ENCODE measurements at regions not wholly inside any gene's neighbourhood (a gene's known extent, or its start where the extent isn't known, plus 50 kb on each side); places are given as distances from the start of the nearest gene placed in this dataset.
"Not testable (repeated sequence)": the region's sequence is repeated elsewhere in the genome, so short reads cannot be mapped to it uniquely, and the experiment has no call there.

DNA sequence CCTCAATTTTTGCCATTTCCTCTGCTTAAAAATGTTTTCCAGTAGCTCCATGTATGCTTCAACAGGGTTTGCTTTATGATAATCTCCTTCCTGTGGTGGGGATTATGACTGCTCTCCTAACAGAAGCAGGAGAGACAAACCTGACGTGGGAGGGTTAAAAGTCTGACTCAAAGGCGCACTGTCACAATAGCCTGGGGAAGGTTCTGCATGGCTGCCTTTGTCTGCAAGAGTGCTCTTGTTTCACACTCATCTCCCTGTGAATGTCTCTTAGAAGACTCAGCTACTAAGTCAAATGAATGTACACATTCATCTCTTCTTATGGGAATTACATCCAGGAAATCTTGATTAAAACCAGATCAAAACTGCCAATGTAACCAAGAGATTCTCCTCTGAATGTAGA lies 90.9 kb upstream of the MTAP start:
- Mint-ChIP-seq H3K9me3 (peaks cover 10% of the 10 kb centered on the region), H3K27ac (peak overlapping the region; percentile 68), H3K4me1 (peaks cover 50% of the 10 kb centered on the region), H3K36me3 (no peaks in the 10 kb centered on the region), H3K27me3 (ENCODE audit: low read depth) (no peaks in the 10 kb centered on the region), H3K4me3 (no peak overlapping the region)
- DNase-seq (ENCODE audit: low spot score in 2 of 2, unreplicated experiment in 2 of 2): no peak
- TF ChIP-seq CTCF (IDR thresholded peaks at IDR 0.05; ENCODE audit: unreplicated experiment): no peak

DNA sequence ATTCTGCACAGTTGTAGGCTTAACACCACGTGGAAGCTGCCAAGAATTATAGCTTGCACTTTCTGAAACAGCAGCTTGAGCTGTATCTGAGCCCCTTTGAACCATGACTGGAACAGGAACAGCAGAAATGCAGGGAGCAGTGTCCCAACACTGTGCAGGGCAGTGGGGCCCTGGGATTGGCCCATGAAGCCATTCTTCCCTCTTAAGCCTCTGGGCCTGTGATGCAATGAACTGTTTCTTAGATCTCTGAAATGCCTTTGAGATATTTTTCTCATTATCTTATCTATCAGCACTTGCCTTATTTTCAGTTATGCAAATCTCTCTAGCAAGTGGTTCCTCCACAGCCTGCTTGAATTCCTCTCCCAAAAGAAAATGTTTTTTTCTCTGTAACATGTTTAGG lies 87.0 kb upstream of the MTAP start:
- no peak overlapping the region for H3K4me3 Mint-ChIP-seq
- peaks cover 2% of the 10 kb centered on the region for H3K27me3 Mint-ChIP-seq (ENCODE audit: low read depth)
- H3K4me1 Mint-ChIP-seq: peaks cover 28% of the 10 kb centered on the region
- no peaks in the 10 kb centered on the region for H3K36me3 Mint-ChIP-seq
- peaks cover 26% of the 10 kb centered on the region for H3K9me3 Mint-ChIP-seq
- H3K27ac Mint-ChIP-seq: no peak overlapping the region
- DNase-seq (ENCODE audit: low spot score in 2 of 2, unreplicated experiment in 2 of 2): no peak
- no peak for TF ChIP-seq CTCF (IDR thresholded peaks at IDR 0.05; ENCODE audit: unreplicated experiment)

DNA sequence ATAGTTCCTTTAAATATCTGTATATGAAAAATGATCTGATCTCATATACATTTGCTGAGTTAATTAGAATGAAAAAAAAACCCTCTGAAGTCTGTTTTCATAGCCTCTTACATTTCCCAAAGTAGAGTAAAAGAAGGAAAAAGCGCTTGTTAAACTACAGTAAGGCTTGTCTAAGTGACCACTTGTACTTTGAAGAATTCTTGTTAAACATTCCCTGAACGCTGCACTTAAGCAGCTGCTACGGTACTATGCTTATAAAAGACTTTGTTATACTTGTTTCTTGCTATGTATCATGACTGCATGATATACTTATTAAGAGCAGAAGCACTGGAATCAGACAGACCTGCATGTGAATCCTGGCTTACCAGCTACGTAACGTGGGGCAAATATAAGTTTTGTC lies 81.7 kb upstream of the MTAP start:
- no peak overlapping the region for H3K4me3 Mint-ChIP-seq
- TF ChIP-seq CTCF (IDR thresholded peaks at IDR 0.05; ENCODE audit: unreplicated experiment): no peak
- H3K4me1 Mint-ChIP-seq: no peaks in the 10 kb centered on the region
- no peak overlapping the region for H3K27ac Mint-ChIP-seq
- peaks cover 23% of the 10 kb centered on the region for H3K9me3 Mint-ChIP-seq
- no peak for DNase-seq (ENCODE audit: low spot score in 2 of 2, unreplicated experiment in 2 of 2)
- peaks cover 8% of the 10 kb centered on the region for H3K27me3 Mint-ChIP-seq (ENCODE audit: low read depth)
- H3K36me3 Mint-ChIP-seq: no peaks in the 10 kb centered on the region

DNA sequence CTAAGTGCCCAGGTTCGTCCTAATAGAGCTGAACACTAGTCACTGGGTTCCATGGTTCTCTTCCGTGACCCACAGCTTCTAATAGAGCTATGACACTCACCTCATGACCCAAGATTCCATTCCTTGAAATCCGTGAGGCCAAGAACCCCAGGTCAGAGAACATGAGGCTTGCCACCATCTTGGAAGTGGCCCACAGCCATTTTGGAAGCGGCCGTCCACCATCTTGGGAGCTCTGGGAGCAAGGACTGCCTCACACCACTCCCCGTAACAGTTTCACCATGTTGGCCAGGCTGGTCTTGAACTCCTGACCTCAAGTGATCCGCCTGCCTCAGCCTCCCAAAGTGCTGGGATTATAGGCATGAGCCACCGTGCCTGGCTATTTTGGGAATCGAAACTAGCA lies 75.0 kb upstream of the MTAP start:
- not testable (repeated sequence) for H3K27me3 Mint-ChIP-seq (ENCODE audit: low read depth); H3K4me1 Mint-ChIP-seq; H3K36me3 Mint-ChIP-seq; H3K9me3 Mint-ChIP-seq; H3K4me3 Mint-ChIP-seq; DNase-seq (ENCODE audit: low spot score in 2 of 2, unreplicated experiment in 2 of 2); H3K27ac Mint-ChIP-seq

DNA sequence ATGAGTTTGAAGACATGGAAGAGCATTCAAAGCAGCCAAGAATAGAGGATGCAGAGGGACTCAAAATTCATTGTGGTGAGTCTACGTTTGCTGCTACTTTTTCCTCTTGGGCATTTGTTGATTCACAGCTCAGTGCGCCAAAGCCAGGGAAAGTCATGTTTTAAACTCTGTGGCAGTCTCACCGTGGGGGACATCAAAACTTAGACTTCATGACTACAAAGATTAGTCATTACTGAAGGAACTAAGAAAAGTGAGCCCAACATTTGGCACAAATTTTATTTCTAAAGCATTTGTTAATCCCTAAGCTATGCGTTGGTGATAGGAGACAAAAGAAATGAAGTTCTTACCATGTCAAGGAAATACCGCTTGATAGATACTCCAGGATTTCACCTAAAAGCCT lies 73.7 kb upstream of the MTAP start:
- Mint-ChIP-seq H3K4me3 (no peak overlapping the region), H3K9me3 (peaks cover 12% of the 10 kb centered on the region), H3K4me1 (peaks cover 1% of the 10 kb centered on the region), H3K27ac (no peak overlapping the region), H3K36me3 (no peaks in the 10 kb centered on the region), H3K27me3 (ENCODE audit: low read depth) (peaks cover 6% of the 10 kb centered on the region)
- no peak for TF ChIP-seq CTCF (IDR thresholded peaks at IDR 0.05; ENCODE audit: unreplicated experiment)
- no peak for DNase-seq (ENCODE audit: low spot score in 2 of 2, unreplicated experiment in 2 of 2)

DNA sequence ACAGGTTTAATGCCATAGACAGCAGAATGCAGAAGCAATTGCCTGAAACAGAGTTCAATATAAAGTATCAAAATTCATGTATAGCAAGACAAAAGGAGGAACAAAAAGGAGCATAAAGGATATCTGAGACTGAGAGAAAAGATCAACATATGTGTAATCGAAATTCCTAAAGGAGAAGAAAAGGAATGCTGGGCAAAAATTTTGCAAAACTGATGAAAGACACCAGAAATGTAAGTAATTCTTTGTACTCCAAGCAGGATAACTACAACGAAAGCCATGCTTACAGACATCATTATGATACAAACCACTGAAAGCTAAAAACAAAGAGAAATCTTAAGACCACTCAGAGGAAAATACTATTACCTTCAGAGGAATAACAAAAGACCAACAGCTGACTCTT lies 72.8 kb upstream of the MTAP start:
- H3K27ac Mint-ChIP-seq: no peak overlapping the region
- TF ChIP-seq CTCF (IDR thresholded peaks at IDR 0.05; ENCODE audit: unreplicated experiment): no peak
- H3K36me3 Mint-ChIP-seq: no peaks in the 10 kb centered on the region
- peaks cover 20% of the 10 kb centered on the region for H3K9me3 Mint-ChIP-seq
- H3K4me1 Mint-ChIP-seq: peaks cover 1% of the 10 kb centered on the region
- peaks cover 6% of the 10 kb centered on the region for H3K27me3 Mint-ChIP-seq (ENCODE audit: low read depth)
- DNase-seq (ENCODE audit: low spot score in 2 of 2, unreplicated experiment in 2 of 2): no peak
- no peak overlapping the region for H3K4me3 Mint-ChIP-seq

Measured in mesothelial cell of epicardium (in vitro differentiated cells).